ENCODE measurements at regions not wholly inside any gene's neighbourhood (a gene's known extent, or its start where the extent isn't known, plus 50 kb on each side); places are given as distances from the start of the nearest gene placed in this dataset.
"Not testable (repeated sequence)": the region's sequence is repeated elsewhere in the genome, so short reads cannot be mapped to it uniquely, and the experiment has no call there.

GRCh38 chr19:14286594-14286993 lies 80.6 kb upstream of the ADGRL1 start:
- not testable (repeated sequence) for H3K27me3 ChIP-seq; H3K9ac ChIP-seq; H3K27ac ChIP-seq; H3K4me3 ChIP-seq; H3K9me3 ChIP-seq (replicated peaks in 1 of 11); H4K20me1 ChIP-seq; H3K36me3 ChIP-seq; H3K4me2 ChIP-seq
- peaks cover 10 to 29% (median 26%) of the 10 kb centered on the region in 10 experiments for H3K4me1 ChIP-seq

- not testable (repeated sequence) for H3K9ac ChIP-seq; H3K27ac ChIP-seq; H3K4me2 ChIP-seq; H3K27me3 ChIP-seq; H3K4me3 ChIP-seq; H3K9me3 ChIP-seq (replicated peaks in 1 of 11); H3K36me3 ChIP-seq; H4K20me1 ChIP-seq
- peaks cover 10 to 29% (median 26%) of the 10 kb centered on the region in 10 experiments for H3K4me1 ChIP-seq
Observed at GRCh38 chr19:14285726-14286125, 79.8 kb upstream of the ADGRL1 start.

GRCh38 chr19:14283813-14284520 lies 78.0 kb upstream of the ADGRL1 start:
- H3K4me2 ChIP-seq, result peak overlapping the region; percentile 57 to 76 (median 69)
- not testable (repeated sequence) for H3K27me3 ChIP-seq; H4K20me1 ChIP-seq; H3K9me3 ChIP-seq (replicated peaks in 1 of 11); H3K36me3 ChIP-seq
- peaks cover 10 to 17% (median 15%) of the 10 kb centered on the region in 10 experiments for H3K4me1 ChIP-seq
- H3K4me3 ChIP-seq, result 0 out of 20 replicates have a peak overlapping the region, but pooled peaks of 1 of the 10 experiments have one; percentile 6
- peak overlapping the region in 7 of 11 experiments; percentile 23 to 63 (median 53); a peak in 11 of 22 replicates for H3K27ac ChIP-seq
- peak overlapping the region in 8 of 11 experiments; percentile 30 to 49 (median 39); a peak in 14 of 22 replicates for H3K9ac ChIP-seq

DNA sequence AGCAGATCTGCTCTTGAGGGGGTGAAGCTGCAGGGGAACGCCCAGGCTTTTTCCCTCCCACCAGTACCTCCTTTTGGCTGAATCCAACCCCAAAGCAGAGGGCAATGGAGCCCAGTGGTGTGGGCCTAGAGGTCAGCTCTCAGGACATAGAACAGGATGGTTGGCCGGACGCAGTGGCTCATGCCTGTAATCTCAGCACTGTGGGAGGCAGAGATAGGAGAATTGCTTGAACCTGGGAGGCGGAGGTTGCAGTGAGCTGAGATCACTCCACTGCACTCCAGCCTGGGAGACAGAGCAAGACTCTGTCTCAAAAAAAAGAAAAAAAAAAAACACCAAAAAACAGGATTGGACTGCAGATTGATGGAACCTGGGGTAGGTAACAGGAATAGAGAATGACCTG lies 73.3 kb upstream of the ADGRL1 start:
- H3K9me3 ChIP-seq (replicated peaks in 1 of 11), result peaks cover under 1 to 34% (median 23%) of the 10 kb centered on the region in 11 experiments; a peak in 18 of 22 replicates

DNA sequence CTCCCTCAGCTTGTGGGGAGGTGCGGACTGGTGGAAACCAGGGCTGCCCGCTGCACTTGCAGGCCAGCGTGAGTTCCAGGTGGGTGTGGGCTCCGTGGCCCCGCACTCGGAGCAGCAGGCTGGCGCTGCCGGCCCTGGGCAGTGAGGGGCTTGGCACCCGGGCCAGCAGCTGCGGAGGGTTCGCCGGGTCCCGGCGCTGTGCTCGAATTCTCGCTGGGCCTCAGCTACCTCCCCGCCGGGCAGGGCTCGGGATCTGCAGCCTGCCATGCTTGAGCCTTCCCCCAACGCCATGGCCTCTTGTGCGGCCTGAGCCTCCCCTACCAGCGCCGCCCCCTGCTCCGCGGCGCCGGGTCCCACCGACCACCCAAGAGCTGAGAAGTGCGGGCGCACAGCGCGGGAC lies 71.6 kb upstream of the ADGRL1 start:
- Histone ChIP-seq H3K4me1 (peaks cover 0 to 8% (median 2%) of the 10 kb centered on the region in 10 experiments; a peak in 7 of 20 replicates), H3K27ac (no peak overlapping the region), H3K27me3 (no peaks in the 10 kb centered on the region), H3K9me3 (replicated peaks in 1 of 11) (peaks cover 7 to 50% (median 26%) of the 10 kb centered on the region in 11 experiments; a peak in 18 of 22 replicates), H4K20me1 (no peaks in the 10 kb centered on the region), H3K36me3 (no peaks in the 10 kb centered on the region), H3K4me3 (no peak overlapping the region), H3K9ac (no peak overlapping the region), H3K4me2 (no peak overlapping the region)
- no peak for TF ChIP-seq Cebpa-rat (IDR thresholded peaks at IDR 0.05)

More for the DNA sequence above, 73.3 kb upstream of the ADGRL1 start:
- H3K4me1 ChIP-seq, result peaks cover 11 to 19% (median 14%) of the 10 kb centered on the region in 10 experiments
- H3K9ac ChIP-seq, H3K4me3 ChIP-seq, H3K27me3 ChIP-seq, H3K27ac ChIP-seq, H3K4me2 ChIP-seq, H4K20me1 ChIP-seq, H3K36me3 ChIP-seq: not testable (repeated sequence)

GRCh38 chr19:14275823-14276222 lies 69.9 kb upstream of the ADGRL1 start:
- H3K36me3 ChIP-seq, H3K27me3 ChIP-seq, H4K20me1 ChIP-seq, H3K27ac ChIP-seq, H3K9ac ChIP-seq, H3K4me3 ChIP-seq, H3K4me2 ChIP-seq: not testable (repeated sequence)
- peaks cover 7 to 51% (median 29%) of the 10 kb centered on the region in 11 experiments; a peak in 18 of 22 replicates for H3K9me3 ChIP-seq (replicated peaks in 1 of 11)
- peaks cover 16 to 24% (median 19%) of the 10 kb centered on the region in 10 experiments for H3K4me1 ChIP-seq

DNA sequence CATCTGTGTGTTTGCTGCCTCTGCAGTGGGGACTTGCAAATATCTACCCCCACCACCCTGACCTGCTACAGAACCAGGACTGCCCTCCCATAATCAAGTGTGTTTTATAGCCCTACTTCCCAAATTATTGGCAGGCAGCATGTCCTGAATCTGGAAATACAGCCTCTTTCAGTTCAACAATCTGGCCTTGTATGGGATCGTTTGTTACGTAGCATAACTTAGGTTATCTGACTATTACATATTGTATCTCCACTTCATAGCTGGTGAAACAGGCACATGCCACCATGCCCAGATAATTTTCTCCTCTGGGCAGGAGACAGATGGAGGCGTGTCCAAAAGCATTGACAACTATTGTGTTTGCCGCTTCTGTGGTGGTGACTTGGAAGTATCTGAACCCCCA lies 66.7 kb upstream of the ADGRL1 start:
- Histone ChIP-seq H3K4me2 (peak overlapping the region in 6 of 11 experiments; percentile 68 to 78 (median 77); a peak in 6 of 22 replicates), H3K9ac (no peak overlapping the region), H3K36me3 (no peaks in the 10 kb centered on the region), H3K27ac (no peak overlapping the region), H3K27me3 (no peaks in the 10 kb centered on the region), H3K4me3 (no peak overlapping the region), H4K20me1 (no peaks in the 10 kb centered on the region), H3K4me1 (peaks cover 19 to 30% (median 23%) of the 10 kb centered on the region in 10 experiments), H3K9me3 (replicated peaks in 1 of 11) (peaks cover 7 to 40% (median 23%) of the 10 kb centered on the region in 11 experiments; a peak in 17 of 22 replicates)
- TF ChIP-seq Cebpa-rat (IDR thresholded peaks at IDR 0.05), result no peak

DNA sequence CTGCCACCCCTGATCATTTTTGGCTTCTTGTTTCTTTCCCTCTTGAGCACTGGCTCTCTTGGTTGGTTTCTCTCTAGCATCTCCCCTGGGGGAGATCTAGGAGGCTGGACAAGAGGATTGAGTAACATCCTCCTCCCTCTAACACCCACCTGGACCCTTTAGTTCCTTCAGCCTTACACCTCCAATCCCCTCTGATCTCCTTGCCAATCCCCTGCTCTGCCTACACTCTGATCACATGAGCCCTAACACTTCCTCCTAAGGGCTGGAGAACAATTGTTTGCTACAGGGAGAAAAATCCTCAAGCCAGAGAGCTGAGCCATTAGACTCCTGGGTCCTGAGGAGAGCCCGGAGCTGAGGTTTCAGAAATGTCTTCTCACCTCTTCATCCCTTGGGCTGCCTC lies 65.9 kb upstream of the ADGRL1 start:
- Histone ChIP-seq H3K9ac (peak overlapping the region in 4 of 11 experiments; percentile 14 to 46 (median 37); a peak in 4 of 22 replicates), H3K4me3 (no peak overlapping the region), H3K36me3 (no peaks in the 10 kb centered on the region), H3K27ac (peak overlapping the region in 8 of 11 experiments; percentile 4 to 59 (median 27); a peak in 6 of 22 replicates), H3K9me3 (replicated peaks in 1 of 11) (peaks cover 7 to 34% (median 19%) of the 10 kb centered on the region in 11 experiments; a peak in 16 of 22 replicates), H3K4me1 (peaks cover 19 to 35% (median 27%) of the 10 kb centered on the region in 10 experiments), H3K27me3 (no peaks in the 10 kb centered on the region), H3K4me2 (peak overlapping the region; percentile 47 to 78 (median 73)), H4K20me1 (no peaks in the 10 kb centered on the region)
- TF ChIP-seq Cebpa-rat (IDR thresholded peaks at IDR 0.05), result no peak

DNA sequence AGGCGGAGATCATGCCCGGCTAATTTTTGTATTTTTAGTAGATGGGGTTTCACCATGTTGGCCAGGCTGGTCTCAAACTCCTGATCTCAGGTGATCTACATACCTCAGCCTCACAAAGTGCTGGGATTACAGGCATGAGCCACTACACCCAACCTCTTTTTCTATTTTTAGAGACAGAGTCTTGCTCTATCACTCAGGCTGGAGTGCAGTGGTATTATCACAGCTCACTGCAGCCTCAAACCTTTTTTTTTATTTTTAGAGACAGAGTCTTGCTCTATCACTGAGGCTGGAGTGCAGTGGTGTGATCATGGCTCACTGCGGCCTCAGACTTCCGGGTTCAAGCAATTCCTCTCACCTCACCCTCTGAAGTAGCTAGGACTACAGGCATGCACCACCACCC lies 64.6 kb upstream of the ADGRL1 start:
- Histone ChIP-seq H3K9me3 (replicated peaks in 1 of 11) (peaks cover 3 to 25% (median 14%) of the 10 kb centered on the region in 11 experiments; a peak in 15 of 22 replicates), H3K4me2 (peak overlapping the region in 6 of 11 experiments; percentile 47 to 78 (median 74); a peak in 6 of 22 replicates), H3K4me1 (peaks cover 19 to 35% (median 27%) of the 10 kb centered on the region in 10 experiments)
- H3K36me3 ChIP-seq, H3K9ac ChIP-seq, H4K20me1 ChIP-seq, H3K27me3 ChIP-seq, H3K4me3 ChIP-seq, H3K27ac ChIP-seq: not testable (repeated sequence)

Measured in BLaER1 treated with 17β-estradiol and CSF1 and Interleukin-3, amounts not matched to agents 10 nM and 100 nM (cell line).